ENCODE measurements at regions not wholly inside any gene's neighbourhood (a gene's known extent, or its start where the extent isn't known, plus 50 kb on each side); places are given as distances from the start of the nearest gene placed in this dataset.

DNA sequence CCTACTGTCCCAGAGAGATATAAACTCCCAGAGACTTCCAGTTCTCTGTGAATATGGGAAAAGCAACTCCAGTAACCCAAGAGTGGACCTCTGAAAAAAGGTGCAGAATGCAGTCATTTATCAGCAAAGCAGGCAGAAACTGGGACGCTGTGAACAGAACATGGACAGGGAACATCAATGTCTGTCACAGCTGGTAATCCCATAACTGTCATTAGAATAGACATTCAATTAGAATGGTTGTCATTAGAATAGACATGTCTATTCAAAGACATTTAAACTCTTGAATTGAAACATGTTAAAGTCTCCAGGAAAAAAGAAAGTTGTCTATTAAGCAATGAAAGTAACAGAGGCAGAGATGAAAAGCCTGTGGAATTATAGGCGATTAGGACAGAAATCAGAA lies 302.1 kb downstream of the BTBD3 start:
- no peaks in the 10 kb centered on the region for H3K4me1 Mint-ChIP-seq
- H3K4me3 Mint-ChIP-seq = no peak overlapping the region
- ChIA-PET POLR2A (no interaction called here), CTCF (no interaction called here)
- no peak overlapping the region for H3K4me3 ChIP-seq (ENCODE audit: low read length)
- H3K36me3 ChIP-seq (ENCODE audit: control insufficient read depth in 2 of 3, insufficient read depth in 3 of 3, low read length in 3 of 3) = no peaks in the 10 kb centered on the region
- no peaks in the 10 kb centered on the region for H3K27me3 ChIP-seq (ENCODE audit: control insufficient read depth in 2 of 2, insufficient read depth in 2 of 2, low read length in 2 of 2)
- ATAC-seq (no peak), DNase-seq (no peak)
- no peak overlapping the region for H3K27ac ChIP-seq (ENCODE audit: low read depth, low read length)
- peaks cover 0 to 7% (median 3%) of the 10 kb centered on the region in 11 donors for H3K9me3 Mint-ChIP-seq
- H3K27ac Mint-ChIP-seq = no peak overlapping the region
- no peaks in the 10 kb centered on the region for H3K9me3 ChIP-seq (ENCODE audit: control insufficient read depth in 2 of 3, low read length in 3 of 3)
- intact Hi-C loops (cut with micrococcal nuclease) = no loop called here
- H3K4me1 ChIP-seq (ENCODE audit: control insufficient read depth in 2 of 2, insufficient read depth in 2 of 2, low read length in 2 of 2) = no peaks in the 10 kb centered on the region
- H3K36me3 Mint-ChIP-seq = no peaks in the 10 kb centered on the region
- no peaks in the 10 kb centered on the region for H3K27me3 Mint-ChIP-seq

DNA sequence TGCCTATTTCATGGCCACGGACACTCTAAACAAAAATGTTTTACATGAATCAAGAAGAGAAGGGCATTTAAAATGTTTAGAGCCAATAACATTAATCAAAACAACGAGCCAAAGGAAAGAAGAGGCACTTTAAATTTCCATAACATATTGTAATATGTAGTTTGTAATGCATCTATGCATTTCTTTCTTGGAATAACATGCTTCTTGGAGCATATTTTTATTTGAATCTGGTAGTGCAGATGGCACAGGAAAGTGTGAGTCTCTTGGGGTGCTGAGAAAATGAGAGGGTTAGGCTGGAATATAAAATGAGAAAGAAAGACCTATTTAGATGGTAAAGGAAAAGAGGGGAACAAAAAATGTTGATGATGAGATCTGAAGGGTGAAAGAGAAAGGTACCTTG lies 305.4 kb downstream of the BTBD3 start:
- ChIA-PET POLR2A (no interaction called here), CTCF (no interaction called here)
- Histone ChIP-seq H3K27ac (ENCODE audit: low read depth, low read length) (no peak overlapping the region), H3K9me3 (ENCODE audit: control insufficient read depth in 2 of 3, low read length in 3 of 3) (no peaks in the 10 kb centered on the region), H3K4me1 (ENCODE audit: control insufficient read depth in 2 of 2, insufficient read depth in 2 of 2, low read length in 2 of 2) (no peaks in the 10 kb centered on the region), H3K36me3 (ENCODE audit: control insufficient read depth in 2 of 3, insufficient read depth in 3 of 3, low read length in 3 of 3) (no peaks in the 10 kb centered on the region), H3K27me3 (ENCODE audit: control insufficient read depth in 2 of 2, insufficient read depth in 2 of 2, low read length in 2 of 2) (no peaks in the 10 kb centered on the region), H3K4me3 (ENCODE audit: low read length) (no peak overlapping the region)
- no peaks in the 10 kb centered on the region for H3K36me3 Mint-ChIP-seq
- H3K4me1 Mint-ChIP-seq = no peaks in the 10 kb centered on the region
- no peak overlapping the region for H3K27ac Mint-ChIP-seq
- no peaks in the 10 kb centered on the region for H3K27me3 Mint-ChIP-seq
- H3K9me3 Mint-ChIP-seq = peaks cover 0 to 10% (median 3%) of the 10 kb centered on the region in 11 donors
- ATAC-seq (no peak), DNase-seq (no peak)
- intact Hi-C loops (cut with micrococcal nuclease) = no loop called here
- no peak overlapping the region for H3K4me3 Mint-ChIP-seq

DNA sequence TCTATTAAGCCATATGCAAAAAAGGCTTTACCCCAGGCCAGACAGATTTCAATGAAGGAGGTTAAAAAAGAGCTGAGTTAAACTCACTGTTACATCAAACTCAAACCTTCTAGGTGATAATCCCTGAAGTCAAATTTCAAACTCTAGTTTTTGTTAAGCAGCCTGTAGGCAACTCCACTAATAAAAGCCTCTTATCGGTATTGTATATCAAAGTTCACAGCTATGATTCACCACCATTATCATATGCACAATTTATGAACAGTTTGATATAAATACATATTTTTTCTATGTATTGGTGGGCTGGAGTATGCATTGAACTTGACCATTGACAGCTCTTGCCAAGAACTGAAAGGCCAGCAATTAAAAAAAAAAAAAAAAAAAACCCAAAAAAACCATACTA lies 308.2 kb downstream of the BTBD3 start:
- peaks cover 0 to 8% (median 0%) of the 10 kb centered on the region in 11 donors for H3K9me3 Mint-ChIP-seq
- no peaks in the 10 kb centered on the region for H3K9me3 ChIP-seq (ENCODE audit: control insufficient read depth in 2 of 3, low read length in 3 of 3)
- intact Hi-C loops (cut with micrococcal nuclease) = no loop called here
- ChIA-PET CTCF (no interaction called here), POLR2A (no interaction called here)
- H3K36me3 ChIP-seq (ENCODE audit: control insufficient read depth in 2 of 3, insufficient read depth in 3 of 3, low read length in 3 of 3) = no peaks in the 10 kb centered on the region
- no peak overlapping the region for H3K27ac ChIP-seq (ENCODE audit: low read depth, low read length)
- no peak overlapping the region for H3K27ac Mint-ChIP-seq
- ATAC-seq = no peak
- no peaks in the 10 kb centered on the region for H3K27me3 ChIP-seq (ENCODE audit: control insufficient read depth in 2 of 2, insufficient read depth in 2 of 2, low read length in 2 of 2)
- no peak overlapping the region for H3K4me3 Mint-ChIP-seq
- H3K4me3 ChIP-seq (ENCODE audit: low read length) = no peak overlapping the region
- no peak for DNase-seq
- no peaks in the 10 kb centered on the region for H3K4me1 ChIP-seq (ENCODE audit: control insufficient read depth in 2 of 2, insufficient read depth in 2 of 2, low read length in 2 of 2)
- no peaks in the 10 kb centered on the region for H3K4me1 Mint-ChIP-seq
- H3K36me3 Mint-ChIP-seq = no peaks in the 10 kb centered on the region
- no peaks in the 10 kb centered on the region for H3K27me3 Mint-ChIP-seq

DNA sequence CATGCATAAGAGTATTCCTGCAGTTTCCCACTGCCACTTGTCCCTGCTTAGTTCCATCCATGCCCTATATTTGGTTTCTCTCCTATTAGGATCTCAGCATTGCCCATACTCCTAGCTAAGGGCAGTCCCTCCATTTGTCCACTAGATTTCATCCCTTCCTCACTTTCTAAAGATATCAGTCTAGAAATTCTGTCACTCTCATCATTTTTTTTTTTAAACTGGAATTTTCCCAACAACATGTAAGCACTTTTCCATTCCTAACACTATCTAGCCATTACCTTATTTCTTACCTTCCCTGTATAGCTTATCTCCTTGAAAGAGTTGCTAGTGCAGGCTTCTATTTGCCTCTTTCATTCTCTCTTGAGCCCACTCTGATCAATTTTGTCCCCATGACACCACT lies 312.2 kb downstream of the BTBD3 start:
- no peak overlapping the region for H3K4me3 ChIP-seq (ENCODE audit: low read length)
- H3K4me1 ChIP-seq (ENCODE audit: control insufficient read depth in 2 of 2, insufficient read depth in 2 of 2, low read length in 2 of 2) = no peaks in the 10 kb centered on the region
- ATAC-seq (no peak), DNase-seq (no peak)
- Mint-ChIP-seq H3K4me3 (no peak overlapping the region), H3K27me3 (no peaks in the 10 kb centered on the region), H3K27ac (no peak overlapping the region), H3K9me3 (peaks cover 0 to 8% (median 0%) of the 10 kb centered on the region in 11 donors), H3K36me3 (peaks cover 0 to 3% (median 0%) of the 10 kb centered on the region in 5 donors), H3K4me1 (no peaks in the 10 kb centered on the region)
- H3K27me3 ChIP-seq (ENCODE audit: control insufficient read depth in 2 of 2, insufficient read depth in 2 of 2, low read length in 2 of 2) = no peaks in the 10 kb centered on the region
- no peaks in the 10 kb centered on the region for H3K9me3 ChIP-seq (ENCODE audit: control insufficient read depth in 2 of 3, low read length in 3 of 3)
- H3K36me3 ChIP-seq (ENCODE audit: control insufficient read depth in 2 of 3, insufficient read depth in 3 of 3, low read length in 3 of 3) = no peaks in the 10 kb centered on the region
- H3K27ac ChIP-seq (ENCODE audit: low read depth, low read length) = no peak overlapping the region
- intact Hi-C loops (cut with micrococcal nuclease) = no loop called here
- ChIA-PET POLR2A (no interaction called here), CTCF (no interaction called here)

GRCh38 chr20:12237772-12238171 lies 320.1 kb downstream of the BTBD3 start:
- CTCF ChIA-PET = interaction anchor here (0.7 kb wide), 1 partner anchor 1545 kb away, joined by 3 read pairs; no protein-coding TSS in a partner anchor
- Histone ChIP-seq H3K36me3 (ENCODE audit: control insufficient read depth in 2 of 3, insufficient read depth in 3 of 3, low read length in 3 of 3) (no peaks in the 10 kb centered on the region), H3K4me3 (ENCODE audit: low read length) (no peak overlapping the region), H3K4me1 (ENCODE audit: control insufficient read depth in 2 of 2, insufficient read depth in 2 of 2, low read length in 2 of 2) (no peaks in the 10 kb centered on the region), H3K27me3 (ENCODE audit: control insufficient read depth in 2 of 2, insufficient read depth in 2 of 2, low read length in 2 of 2) (no peaks in the 10 kb centered on the region), H3K27ac (ENCODE audit: low read depth, low read length) (no peak overlapping the region), H3K9me3 (ENCODE audit: control insufficient read depth in 2 of 3, low read length in 3 of 3) (no peaks in the 10 kb centered on the region)
- intact Hi-C loops (cut with micrococcal nuclease) = no loop called here
- Mint-ChIP-seq H3K27ac (no peak overlapping the region), H3K27me3 (peaks cover 0 to 6% (median 0%) of the 10 kb centered on the region in 5 donors), H3K4me1 (no peaks in the 10 kb centered on the region), H3K36me3 (no peaks in the 10 kb centered on the region), H3K4me3 (no peak overlapping the region), H3K9me3 (peaks cover 3 to 10% (median 5%) of the 10 kb centered on the region in 11 donors)
- ATAC-seq (no peak), DNase-seq (no peak)
- POLR2A ChIA-PET = no interaction called here

DNA sequence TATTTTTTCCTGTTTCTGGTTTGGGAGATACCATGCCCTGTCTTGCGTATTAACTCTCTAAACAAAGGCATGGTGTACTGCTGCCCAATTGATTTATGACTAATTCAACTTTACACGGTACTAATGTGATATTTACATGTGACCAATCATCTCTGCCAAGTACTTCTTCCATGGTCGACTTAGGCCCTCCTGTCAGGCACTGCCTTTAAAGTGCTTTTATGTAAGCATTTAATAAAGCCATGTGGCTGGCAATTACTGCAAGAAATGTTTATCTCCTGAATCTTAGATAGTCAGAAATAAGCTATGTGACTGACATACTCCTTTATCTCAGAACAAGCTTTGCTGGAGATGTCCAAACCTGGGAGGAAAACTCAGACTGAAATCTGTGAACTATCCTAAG lies 323.4 kb downstream of the BTBD3 start:
- H3K4me1 Mint-ChIP-seq = no peaks in the 10 kb centered on the region
- Histone ChIP-seq H3K27me3 (ENCODE audit: control insufficient read depth in 2 of 2, insufficient read depth in 2 of 2, low read length in 2 of 2) (no peaks in the 10 kb centered on the region), H3K4me3 (ENCODE audit: low read length) (no peak overlapping the region), H3K36me3 (ENCODE audit: control insufficient read depth in 2 of 3, insufficient read depth in 3 of 3, low read length in 3 of 3) (no peaks in the 10 kb centered on the region), H3K9me3 (ENCODE audit: control insufficient read depth in 2 of 3, low read length in 3 of 3) (peaks cover 0 to 8% (median 0%) of the 10 kb centered on the region in 3 experiments), H3K4me1 (ENCODE audit: control insufficient read depth in 2 of 2, insufficient read depth in 2 of 2, low read length in 2 of 2) (no peaks in the 10 kb centered on the region), H3K27ac (ENCODE audit: low read depth, low read length) (no peak overlapping the region)
- no peaks in the 10 kb centered on the region for H3K36me3 Mint-ChIP-seq
- no peak for ATAC-seq
- H3K27ac Mint-ChIP-seq = no peak overlapping the region
- ChIA-PET POLR2A (no interaction called here), CTCF (no interaction called here)
- no peak overlapping the region for H3K4me3 Mint-ChIP-seq
- peaks cover 0 to 6% (median 0%) of the 10 kb centered on the region in 5 donors for H3K27me3 Mint-ChIP-seq
- H3K9me3 Mint-ChIP-seq = peaks cover 3 to 14% (median 10%) of the 10 kb centered on the region in 11 donors
- no peak for DNase-seq
- intact Hi-C loops (cut with micrococcal nuclease) = no loop called here

DNA sequence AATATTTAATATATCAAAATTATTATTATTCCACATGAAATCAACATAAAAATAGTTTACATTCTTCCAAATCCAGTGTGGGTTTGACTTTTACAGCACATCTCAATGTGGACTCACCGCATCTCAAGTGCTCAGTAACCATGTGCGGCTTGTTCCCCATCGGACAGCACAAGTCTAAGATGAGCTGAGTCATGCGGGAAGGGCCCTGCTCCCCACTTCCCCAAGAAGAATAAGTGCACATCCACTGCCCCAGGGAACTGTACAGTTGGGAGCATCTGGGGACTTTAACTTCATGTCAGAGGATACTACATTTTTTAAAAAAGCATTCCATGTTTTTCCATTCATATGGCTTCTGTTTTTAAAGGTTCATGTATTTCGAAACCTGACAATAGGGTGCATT lies 325.6 kb downstream of the BTBD3 start:
- H3K27me3 ChIP-seq (ENCODE audit: control insufficient read depth in 2 of 2, insufficient read depth in 2 of 2, low read length in 2 of 2) = no peaks in the 10 kb centered on the region
- ATAC-seq (peak; percentile 61), DNase-seq (no peak)
- no peaks in the 10 kb centered on the region for H3K36me3 ChIP-seq (ENCODE audit: control insufficient read depth in 2 of 3, insufficient read depth in 3 of 3, low read length in 3 of 3)
- Mint-ChIP-seq H3K27ac (no peak overlapping the region), H3K4me3 (no peak overlapping the region), H3K9me3 (peaks cover 4 to 19% (median 12%) of the 10 kb centered on the region in 11 donors), H3K4me1 (no peaks in the 10 kb centered on the region), H3K36me3 (no peaks in the 10 kb centered on the region), H3K27me3 (no peaks in the 10 kb centered on the region)
- POLR2A ChIA-PET = no interaction called here
- intact Hi-C loops (cut with micrococcal nuclease) = no loop called here
- H3K9me3 ChIP-seq (ENCODE audit: control insufficient read depth in 2 of 3, low read length in 3 of 3) = peaks cover 0 to 8% (median 0%) of the 10 kb centered on the region in 3 experiments
- CTCF ChIA-PET = interaction anchor here (0.6 kb wide), 1 partner anchor 36 kb away, joined by 3 read pairs; no protein-coding TSS in a partner anchor
- no peaks in the 10 kb centered on the region for H3K4me1 ChIP-seq (ENCODE audit: control insufficient read depth in 2 of 2, insufficient read depth in 2 of 2, low read length in 2 of 2)
- no peak overlapping the region for H3K4me3 ChIP-seq (ENCODE audit: low read length)
- no peak overlapping the region for H3K27ac ChIP-seq (ENCODE audit: low read depth, low read length)

Data from naive thymus-derived CD4-positive, alpha-beta T cell (primary cell).